Stimulated activated memory B cell treated with anti-CD40 and anti-IgM and Interleukin-4, amounts not matched to agents 10 μg/mL and 1 μg/mL and 100 μg/mL, for 72 hours (primary cell): ENCODE measurements at regions not wholly inside any gene's neighbourhood (a gene's known extent, or its start where the extent isn't known, plus 50 kb on each side); places are given as distances from the start of the nearest gene placed in this dataset.
"Not testable (repeated sequence)": the region's sequence is repeated elsewhere in the genome, so short reads cannot be mapped to it uniquely, and the experiment has no call there.

Source experiments
- ATAC-seq: fragments of 150-1000 bp; cut with Tn5 transposase; 2 replicates; pipeline ENCODE4 v1.10.0; 2021
- H3K27ac Mint-ChIP-seq: one replicate; pipeline ENCODE4 v1.8.0; 2022; ENCODE audit warnings: mild to moderate bottlenecking, mixed read lengths
- H3K27me3 Mint-ChIP-seq: one replicate; pipeline ENCODE4 v1.8.0; 2022; ENCODE audit warnings: mixed read lengths
- H3K36me3 Mint-ChIP-seq: one replicate; pipeline ENCODE4 v1.8.0; 2022; ENCODE audit warnings: mixed read lengths
- H3K4me1 Mint-ChIP-seq: one replicate; pipeline ENCODE4 v1.8.0; 2022; ENCODE audit warnings: mixed read lengths
- H3K4me3 Mint-ChIP-seq: one replicate; pipeline ENCODE4 v1.8.0; 2022; ENCODE audit warnings: mild to moderate bottlenecking, moderate library complexity, mixed read lengths
- H3K9me3 Mint-ChIP-seq: one replicate; pipeline ENCODE4 v1.8.0; 2022; ENCODE audit warnings: mixed read lengths

- Mint-ChIP-seq H3K4me1 (no peaks in the 10 kb centered on the region), H3K36me3 (no peaks in the 10 kb centered on the region), H3K4me3 (no peak overlapping the region), H3K27me3 (no peaks in the 10 kb centered on the region), H3K27ac (no peak overlapping the region), H3K9me3 (peaks cover 9% of the 10 kb centered on the region)
- ATAC-seq = no peak
Measured at GRCh38 chr3:164812042-164812441, 266.3 kb downstream of the SI start.

GRCh38 chr3:164806188-164806587, 272.1 kb downstream of the SI start:
- Mint-ChIP-seq H3K4me1 (no peaks in the 10 kb centered on the region), H3K27ac (no peak overlapping the region), H3K36me3 (no peaks in the 10 kb centered on the region), H3K27me3 (no peaks in the 10 kb centered on the region), H3K4me3 (no peak overlapping the region), H3K9me3 (peaks cover 9% of the 10 kb centered on the region)
- ATAC-seq = no peak

GRCh38 chr3:164794099-164794498, 284.2 kb downstream of the SI start:
- no peaks in the 10 kb centered on the region for H3K9me3 Mint-ChIP-seq
- no peak overlapping the region for H3K4me3 Mint-ChIP-seq
- no peaks in the 10 kb centered on the region for H3K4me1 Mint-ChIP-seq
- H3K27me3 Mint-ChIP-seq = no peaks in the 10 kb centered on the region
- no peaks in the 10 kb centered on the region for H3K36me3 Mint-ChIP-seq
- H3K27ac Mint-ChIP-seq = no peak overlapping the region
- ATAC-seq = no peak

- Mint-ChIP-seq H3K4me1 (no peaks in the 10 kb centered on the region), H3K4me3 (no peak overlapping the region), H3K36me3 (no peaks in the 10 kb centered on the region), H3K27ac (no peak overlapping the region), H3K27me3 (no peaks in the 10 kb centered on the region), H3K9me3 (no peaks in the 10 kb centered on the region)
- no peak for ATAC-seq
Measured at GRCh38 chr3:164791263-164791662, 287.0 kb downstream of the SI start.

GRCh38 chr3:164784407-164784806, 293.9 kb downstream of the SI start:
- H3K4me1 Mint-ChIP-seq, H3K4me3 Mint-ChIP-seq, H3K9me3 Mint-ChIP-seq, H3K27ac Mint-ChIP-seq, ATAC-seq, H3K27me3 Mint-ChIP-seq, H3K36me3 Mint-ChIP-seq: not testable (repeated sequence)

GRCh38 chr3:164781755-164782154, 296.5 kb downstream of the SI start:
- Mint-ChIP-seq H3K9me3 (peaks cover 4% of the 10 kb centered on the region), H3K4me1 (no peaks in the 10 kb centered on the region), H3K27me3 (no peaks in the 10 kb centered on the region), H3K36me3 (no peaks in the 10 kb centered on the region), H3K4me3 (no peak overlapping the region), H3K27ac (no peak overlapping the region)
- no peak for ATAC-seq

DNA sequence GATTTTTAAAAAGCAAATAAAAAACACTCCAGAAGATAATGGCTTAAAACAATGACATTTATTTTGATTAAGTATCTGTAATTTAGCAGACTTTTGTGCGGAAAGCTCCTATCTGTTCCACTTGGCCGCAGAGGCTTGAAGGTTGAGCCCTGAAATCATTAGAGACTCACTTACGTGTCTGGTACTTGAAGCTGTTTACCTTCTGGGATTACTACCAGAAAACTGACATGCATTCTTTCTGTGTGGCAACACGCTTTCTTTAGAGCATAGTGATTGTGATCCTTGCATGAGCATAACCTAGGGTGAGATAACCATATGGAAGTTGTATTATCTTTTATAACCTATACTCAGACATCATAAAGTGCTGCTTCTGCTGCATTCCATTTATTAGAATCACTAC, 298.5 kb downstream of the SI start:
- Mint-ChIP-seq H3K27ac (no peak overlapping the region), H3K9me3 (peaks cover 4% of the 10 kb centered on the region), H3K4me1 (no peaks in the 10 kb centered on the region), H3K27me3 (no peaks in the 10 kb centered on the region), H3K4me3 (no peak overlapping the region), H3K36me3 (no peaks in the 10 kb centered on the region)
- no peak for ATAC-seq

GRCh38 chr3:164752812-164753211, 325.5 kb downstream of the SI start:
- no peak for ATAC-seq
- no peaks in the 10 kb centered on the region for H3K27me3 Mint-ChIP-seq
- H3K9me3 Mint-ChIP-seq = no peaks in the 10 kb centered on the region
- H3K4me1 Mint-ChIP-seq = no peaks in the 10 kb centered on the region
- H3K4me3 Mint-ChIP-seq = no peak overlapping the region
- H3K36me3 Mint-ChIP-seq = no peaks in the 10 kb centered on the region
- no peak overlapping the region for H3K27ac Mint-ChIP-seq

GRCh38 chr3:164748626-164749025, 329.7 kb downstream of the SI start:
- Mint-ChIP-seq H3K4me3 (no peak overlapping the region), H3K27ac (no peak overlapping the region), H3K4me1 (no peaks in the 10 kb centered on the region), H3K9me3 (no peaks in the 10 kb centered on the region), H3K36me3 (no peaks in the 10 kb centered on the region), H3K27me3 (no peaks in the 10 kb centered on the region)
- no peak for ATAC-seq

GRCh38 chr3:164741869-164742268, 336.4 kb downstream of the SI start:
- peaks cover 6% of the 10 kb centered on the region for H3K9me3 Mint-ChIP-seq
- H3K27me3 Mint-ChIP-seq = no peaks in the 10 kb centered on the region
- no peaks in the 10 kb centered on the region for H3K36me3 Mint-ChIP-seq
- no peak overlapping the region for H3K4me3 Mint-ChIP-seq
- no peaks in the 10 kb centered on the region for H3K4me1 Mint-ChIP-seq
- H3K27ac Mint-ChIP-seq = no peak overlapping the region
- ATAC-seq = no peak

- Mint-ChIP-seq H3K27ac (no peak overlapping the region), H3K4me3 (no peak overlapping the region), H3K27me3 (no peaks in the 10 kb centered on the region), H3K9me3 (peaks cover 8% of the 10 kb centered on the region), H3K4me1 (no peaks in the 10 kb centered on the region), H3K36me3 (no peaks in the 10 kb centered on the region)
- ATAC-seq = no peak
Measured at GRCh38 chr3:164737174-164737573, 341.1 kb downstream of the SI start.

DNA sequence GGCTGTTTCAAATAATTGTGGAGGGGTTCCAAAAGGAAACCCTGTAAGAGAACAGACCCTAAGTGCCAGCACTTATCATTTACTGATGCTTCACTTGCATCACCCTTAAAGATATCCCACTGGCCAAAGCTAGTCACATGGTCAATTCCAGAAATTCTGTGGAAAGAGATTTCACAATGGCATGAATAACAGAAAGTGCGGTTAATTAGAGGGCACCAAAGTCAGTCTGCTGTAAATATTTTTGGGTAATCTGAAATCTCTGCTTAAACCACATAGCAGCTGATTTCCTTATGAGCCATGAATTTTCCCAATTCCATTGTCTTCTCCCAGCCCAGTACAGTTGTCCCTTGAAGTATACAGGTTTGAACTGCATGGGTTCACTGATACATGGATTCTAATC, 346.1 kb downstream of the SI start:
- H3K27me3 Mint-ChIP-seq = no peaks in the 10 kb centered on the region
- H3K27ac Mint-ChIP-seq = no peak overlapping the region
- H3K4me3 Mint-ChIP-seq = no peak overlapping the region
- H3K4me1 Mint-ChIP-seq = no peaks in the 10 kb centered on the region
- ATAC-seq = no peak
- H3K36me3 Mint-ChIP-seq = no peaks in the 10 kb centered on the region
- peaks cover 2% of the 10 kb centered on the region for H3K9me3 Mint-ChIP-seq

GRCh38 chr3:164730815-164731360, 347.4 kb downstream of the SI start:
- H3K27ac Mint-ChIP-seq = no peak overlapping the region
- ATAC-seq = no peak
- no peaks in the 10 kb centered on the region for H3K27me3 Mint-ChIP-seq
- no peaks in the 10 kb centered on the region for H3K9me3 Mint-ChIP-seq
- no peaks in the 10 kb centered on the region for H3K36me3 Mint-ChIP-seq
- H3K4me1 Mint-ChIP-seq = no peaks in the 10 kb centered on the region
- no peak overlapping the region for H3K4me3 Mint-ChIP-seq

DNA sequence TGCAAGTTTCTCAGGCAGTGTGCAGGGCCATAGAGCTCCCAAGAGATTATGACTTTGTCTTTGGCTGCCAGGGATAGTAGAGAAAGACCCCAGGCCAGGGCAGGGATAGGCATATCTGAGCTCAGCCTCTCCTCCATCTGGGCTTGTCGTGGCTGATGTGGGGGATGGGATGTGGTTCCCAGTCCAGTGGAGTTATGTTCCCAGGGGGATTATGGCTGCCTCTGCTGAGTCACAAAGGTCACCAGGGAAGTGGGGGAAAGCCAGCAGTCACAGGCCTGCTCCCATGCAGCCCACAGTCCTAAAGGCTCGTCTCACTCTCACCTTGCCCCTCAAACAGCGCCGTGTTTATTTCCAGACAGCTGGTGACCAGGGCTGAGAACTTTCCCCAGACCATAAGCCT, 354.9 kb downstream of the SI start:
- Mint-ChIP-seq H3K4me3 (no peak overlapping the region), H3K27ac (no peak overlapping the region), H3K36me3 (no peaks in the 10 kb centered on the region), H3K9me3 (peaks cover 3% of the 10 kb centered on the region), H3K4me1 (no peaks in the 10 kb centered on the region), H3K27me3 (no peaks in the 10 kb centered on the region)
- ATAC-seq = no peak

GRCh38 chr3:164702808-164703207, 375.5 kb downstream of the SI start:
- not testable (repeated sequence) for ATAC-seq, H3K4me1 Mint-ChIP-seq, H3K27ac Mint-ChIP-seq, H3K4me3 Mint-ChIP-seq, H3K27me3 Mint-ChIP-seq, H3K36me3 Mint-ChIP-seq, H3K9me3 Mint-ChIP-seq

GRCh38 chr3:164687902-164688301, 390.4 kb downstream of the SI start:
- no peak overlapping the region for H3K4me3 Mint-ChIP-seq

DNA sequence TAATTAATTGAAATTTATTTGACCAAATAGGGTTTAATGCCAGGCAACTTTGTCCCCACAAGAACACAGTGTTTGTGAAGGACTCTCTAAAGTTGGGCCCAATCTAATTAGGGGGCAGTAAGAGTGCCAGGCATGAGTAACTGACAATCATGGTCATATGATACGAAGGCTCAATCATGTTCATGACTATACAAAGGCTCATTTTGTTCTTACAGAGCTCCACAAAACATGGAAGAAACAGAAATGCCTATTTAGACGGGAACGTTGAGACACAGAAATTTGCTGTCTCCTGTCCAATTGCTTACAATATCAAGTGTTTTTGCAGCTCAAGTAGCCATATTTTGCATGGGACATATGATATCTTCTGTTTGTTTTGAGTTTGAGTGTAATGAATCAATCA, 391.1 kb downstream of the SI start:
- no peaks in the 10 kb centered on the region for H3K9me3 Mint-ChIP-seq
- H3K4me3 Mint-ChIP-seq = no peak overlapping the region
- no peaks in the 10 kb centered on the region for H3K27me3 Mint-ChIP-seq
- no peak overlapping the region for H3K27ac Mint-ChIP-seq
- no peak for ATAC-seq
- no peaks in the 10 kb centered on the region for H3K4me1 Mint-ChIP-seq
- no peaks in the 10 kb centered on the region for H3K36me3 Mint-ChIP-seq

More at GRCh38 chr3:164687902-164688301, 390.4 kb downstream of the SI start:
- Mint-ChIP-seq H3K9me3 (no peaks in the 10 kb centered on the region), H3K36me3 (no peaks in the 10 kb centered on the region), H3K27me3 (no peaks in the 10 kb centered on the region), H3K4me1 (no peaks in the 10 kb centered on the region), H3K27ac (no peak overlapping the region)
- no peak for ATAC-seq
